Lower lobe of right lung (tissue), 2 donors: ENCODE measurements at regions not wholly inside any gene's neighbourhood (a gene's known extent, or its start where the extent isn't known, plus 50 kb on each side); places are given as distances from the start of the nearest gene placed in this dataset.
A peak's percentile ranks its signal among the peaks of the same experiment; 100 is the strongest.

ENCODE experiments used
- ATAC-seq, 2 donors: fragments of 200-7000 bp; cut with Tn5 transposase; one replicate each; pipeline ENCODE4 v1.9.1; 2020 to 2022; ENCODE audit warnings: mild to moderate bottlenecking in 2 of 2, moderate library complexity in 2 of 2
- DNase-seq: peaks from one replicate; pipeline ENCODE4 v3.0.0-alpha.2; 2020
- H3K27ac ChIP-seq: fragments of 200-600 bp; one replicate; pipeline ENCODE4 v1.8.0; 2022
- H3K27me3 ChIP-seq: fragments of 200-600 bp; one replicate; pipeline ENCODE4 v1.8.0; 2022; ENCODE audit warnings: low read depth
- H3K36me3 ChIP-seq: fragments of 200-600 bp; one replicate; pipeline ENCODE4 v1.8.0; 2022; ENCODE audit warnings: mild to moderate bottlenecking
- H3K4me1 ChIP-seq: fragments of 200-600 bp; one replicate; pipeline ENCODE4 v1.8.0; 2022
- H3K4me3 ChIP-seq: fragments of 200-600 bp; one replicate; pipeline ENCODE4 v1.8.0; 2022; ENCODE audit warnings: mild to moderate bottlenecking
- H3K9me3 ChIP-seq: fragments of 200-600 bp; one replicate; pipeline ENCODE4 v1.8.0; 2022
- intact Hi-C: fragments of 100-400 bp; cut with DNase I; formaldehyde crosslinking; loops from one replicate; pipeline ENCODE4 v1.11.0; 2022
- TF ChIP-seq, protein P1 (sequence below): fragments of 200-600 bp; IDR thresholded peaks from one replicate; pipeline ENCODE4 v1.8.0; 2022; ENCODE audit warnings: antibody characterized with exemption, mild to moderate bottlenecking
- donor health status: DM: no; HTN: yes; CAD: no; lungs with severe emphysema.

DNA sequence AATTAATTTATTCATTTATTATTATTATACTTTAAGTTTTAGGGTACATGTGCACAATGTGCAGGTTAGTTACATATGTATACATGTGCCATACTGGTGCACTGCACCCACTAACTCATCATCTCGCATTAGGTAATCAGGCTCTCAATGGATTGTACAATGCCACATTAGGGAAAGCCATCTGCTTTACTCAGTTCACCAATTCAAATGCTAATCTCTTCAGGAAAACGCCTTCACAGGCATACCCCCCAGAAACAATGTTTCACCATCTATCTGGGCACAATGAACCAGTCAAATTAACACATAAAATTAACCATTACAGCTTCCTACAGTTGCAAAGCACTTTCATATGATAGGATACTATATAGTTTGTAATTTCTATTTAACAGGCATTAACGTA is 84.8 kb upstream of the DNAJC10 start:
- Histone ChIP-seq H3K9me3 (no peaks in the 10 kb centered on the region), H3K36me3 (no peaks in the 10 kb centered on the region), H3K4me1 (no peaks in the 10 kb centered on the region), H3K27ac (no peak overlapping the region), H3K27me3 (no peaks in the 10 kb centered on the region), H3K4me3 (no peak overlapping the region)
- DNase-seq, result no peak
- TF ChIP-seq, protein P1, sequence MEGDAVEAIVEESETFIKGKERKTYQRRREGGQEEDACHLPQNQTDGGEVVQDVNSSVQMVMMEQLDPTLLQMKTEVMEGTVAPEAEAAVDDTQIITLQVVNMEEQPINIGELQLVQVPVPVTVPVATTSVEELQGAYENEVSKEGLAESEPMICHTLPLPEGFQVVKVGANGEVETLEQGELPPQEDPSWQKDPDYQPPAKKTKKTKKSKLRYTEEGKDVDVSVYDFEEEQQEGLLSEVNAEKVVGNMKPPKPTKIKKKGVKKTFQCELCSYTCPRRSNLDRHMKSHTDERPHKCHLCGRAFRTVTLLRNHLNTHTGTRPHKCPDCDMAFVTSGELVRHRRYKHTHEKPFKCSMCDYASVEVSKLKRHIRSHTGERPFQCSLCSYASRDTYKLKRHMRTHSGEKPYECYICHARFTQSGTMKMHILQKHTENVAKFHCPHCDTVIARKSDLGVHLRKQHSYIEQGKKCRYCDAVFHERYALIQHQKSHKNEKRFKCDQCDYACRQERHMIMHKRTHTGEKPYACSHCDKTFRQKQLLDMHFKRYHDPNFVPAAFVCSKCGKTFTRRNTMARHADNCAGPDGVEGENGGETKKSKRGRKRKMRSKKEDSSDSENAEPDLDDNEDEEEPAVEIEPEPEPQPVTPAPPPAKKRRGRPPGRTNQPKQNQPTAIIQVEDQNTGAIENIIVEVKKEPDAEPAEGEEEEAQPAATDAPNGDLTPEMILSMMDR, result no peak
- intact Hi-C loops, result no loop called here
- ATAC-seq, result no peak

DNA sequence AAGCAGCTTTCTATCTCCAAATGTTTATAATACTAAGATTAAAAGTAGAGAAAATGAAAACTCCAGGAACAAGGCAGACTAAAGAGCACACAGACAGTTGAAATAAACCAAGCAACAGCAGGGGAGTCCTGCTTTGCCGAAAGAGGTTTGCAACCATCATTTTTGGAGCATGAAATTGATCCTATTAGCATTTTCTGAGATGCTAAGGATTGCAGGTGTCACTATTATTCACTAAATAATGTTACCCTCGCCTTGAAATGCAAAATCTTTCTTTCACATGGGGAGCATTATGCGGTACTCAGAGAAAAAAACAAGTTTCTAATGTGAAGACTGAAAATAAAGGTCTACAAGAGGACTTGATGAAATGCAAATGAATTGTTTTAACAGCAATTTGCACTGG is 81.7 kb upstream of the DNAJC10 start:
- ATAC-seq (no peak), DNase-seq (no peak)
- Histone ChIP-seq H3K4me3 (no peak overlapping the region), H3K27ac (no peak overlapping the region), H3K4me1 (no peaks in the 10 kb centered on the region), H3K9me3 (no peaks in the 10 kb centered on the region), H3K27me3 (no peaks in the 10 kb centered on the region), H3K36me3 (no peaks in the 10 kb centered on the region)
- TF ChIP-seq, protein P1, result no peak
- intact Hi-C loops, result no loop called here

GRCh38 chr2:182636699-182637098 is 79.4 kb upstream of the DNAJC10 start:
- Histone ChIP-seq H3K36me3 (no peaks in the 10 kb centered on the region), H3K27ac (no peak overlapping the region), H3K4me3 (no peak overlapping the region), H3K4me1 (no peaks in the 10 kb centered on the region), H3K27me3 (no peaks in the 10 kb centered on the region), H3K9me3 (no peaks in the 10 kb centered on the region)
- ATAC-seq (no peak), DNase-seq (no peak)
- intact Hi-C loops, result no loop called here
- TF ChIP-seq, protein P1, result no peak

- Histone ChIP-seq H3K36me3 (no peaks in the 10 kb centered on the region), H3K27ac (no peak overlapping the region), H3K4me1 (no peaks in the 10 kb centered on the region), H3K27me3 (no peaks in the 10 kb centered on the region), H3K4me3 (no peak overlapping the region), H3K9me3 (no peaks in the 10 kb centered on the region)
- TF ChIP-seq, protein P1, result no peak
- ATAC-seq (no peak), DNase-seq (no peak)
- intact Hi-C loops, result no loop called here
Measured at GRCh38 chr2:182638667-182639066, 77.4 kb upstream of the DNAJC10 start.

GRCh38 chr2:182639971-182640370 is 76.1 kb upstream of the DNAJC10 start:
- intact Hi-C loops, result no loop called here
- TF ChIP-seq, protein P1, result no peak
- no peak overlapping the region for H3K4me3 ChIP-seq
- DNase-seq, result no peak
- ATAC-seq, result no peak
- no peak overlapping the region for H3K27ac ChIP-seq
- H3K4me1 ChIP-seq, result no peaks in the 10 kb centered on the region
- H3K36me3 ChIP-seq, result no peaks in the 10 kb centered on the region
- H3K27me3 ChIP-seq, result no peaks in the 10 kb centered on the region
- no peaks in the 10 kb centered on the region for H3K9me3 ChIP-seq

- Histone ChIP-seq H3K4me1 (no peaks in the 10 kb centered on the region), H3K9me3 (no peaks in the 10 kb centered on the region), H3K27ac (no peak overlapping the region), H3K27me3 (no peaks in the 10 kb centered on the region), H3K4me3 (no peak overlapping the region), H3K36me3 (no peaks in the 10 kb centered on the region)
- intact Hi-C loops, result no loop called here
- ATAC-seq (peak; percentile 78 to 81), DNase-seq (peak; percentile 70)
- TF ChIP-seq, protein P1, result no peak
Measured at GRCh38 chr2:182642328-182642727, 73.7 kb upstream of the DNAJC10 start.
